GM13976 (cell line): ENCODE measurements at regions not wholly inside any gene's neighbourhood (a gene's known extent, or its start where the extent isn't known, plus 50 kb on each side); places are given as distances from the start of the nearest gene placed in this dataset.
"Not testable (repeated sequence)": the region's sequence is repeated elsewhere in the genome, so short reads cannot be mapped to it uniquely, and the experiment has no call there.

Source experiments
- DNase-seq: peaks from one replicate; pipeline ENCODE4 v3.0.0; 2012; ENCODE audit warnings: low spot score
- CTCF ChIP-seq: IDR thresholded peaks from 2 replicates; pipeline ENCODE4 v1.5.1; 2012; ENCODE audit warnings: borderline replicate concordance, mild to moderate bottlenecking; ENCODE audit not compliant: insufficient read depth; ENCODE audit errors: extremely low read depth, missing control alignments, control extremely low read depth
- in situ Hi-C: fragments of 300-500 bp; cut with MboI; formaldehyde crosslinking; loops from one replicate; pipeline ENCODE4 v1.12.0; 2022; ENCODE audit warnings: low sequenced_read_pairs, mixed read lengths, inconsistent platforms; ENCODE audit not compliant: unreplicated experiment

- in situ Hi-C loops: no loop called here
- DNase-seq: peak; percentile 30
- no peak for TF ChIP-seq CTCF
Observed at GRCh38 chr2:238512247-238512867, 85.6 kb downstream of the ASB1 start.

- TF ChIP-seq CTCF: peak; percentile 44
- in situ Hi-C loops: no loop called here
- DNase-seq: peak; percentile 72
Observed at GRCh38 chr2:238513346-238513745, 86.6 kb downstream of the ASB1 start.

GRCh38 chr2:238514024-238514423, 87.3 kb downstream of the ASB1 start:
- in situ Hi-C loops, DNase-seq: not testable (repeated sequence)

GRCh38 chr2:238515377-238515776, 88.7 kb downstream of the ASB1 start:
- in situ Hi-C loops: no loop called here

GRCh38 chr2:238517209-238517608, 90.5 kb downstream of the ASB1 start:
- in situ Hi-C loops: no loop called here
- TF ChIP-seq CTCF: no peak
- no peak for DNase-seq

More at GRCh38 chr2:238515377-238515776, 88.7 kb downstream of the ASB1 start:
- no peak for DNase-seq
- no peak for TF ChIP-seq CTCF

- DNase-seq: peak; percentile 3
- in situ Hi-C loops: no loop called here
- TF ChIP-seq CTCF: no peak
Observed at GRCh38 chr2:238518172-238518820, 91.6 kb downstream of the ASB1 start.

- TF ChIP-seq CTCF: no peak
- peak; percentile 2 for DNase-seq
- in situ Hi-C loops: no loop called here
Observed at GRCh38 chr2:238518821-238519186, 92.1 kb downstream of the ASB1 start.
